HG02678 (cell line): ENCODE measurements at regions not wholly inside any gene's neighbourhood (a gene's known extent, or its start where the extent isn't known, plus 50 kb on each side); places are given as distances from the start of the nearest gene placed in this dataset.

Source experiments
- ATAC-seq: cut with Tn5 transposase; IDR thresholded peaks from one replicate; pipeline ENCODE4 v1.9.1; 2021; ENCODE audit warnings: mild to moderate bottlenecking, moderate library complexity; ENCODE audit not compliant: unreplicated experiment

- ATAC-seq: no peak
Observed at GRCh38 chr10:130905921-130906320, 405.6 kb downstream of the TCERG1L start.

- no peak for ATAC-seq
Observed at GRCh38 chr10:130910848-130911247, 400.7 kb downstream of the TCERG1L start.

- no peak for ATAC-seq
Observed at GRCh38 chr10:130913844-130914243, 397.7 kb downstream of the TCERG1L start.

- no peak for ATAC-seq
Observed at GRCh38 chr10:130914367-130914766, 397.2 kb downstream of the TCERG1L start.

GRCh38 chr10:130915065-130915464 lies 396.5 kb downstream of the TCERG1L start:
- ATAC-seq: no peak

- no peak for ATAC-seq
Observed at GRCh38 chr10:130921461-130921860, 390.1 kb downstream of the TCERG1L start.

GRCh38 chr10:130921911-130922440 lies 389.5 kb downstream of the TCERG1L start:
- no peak for ATAC-seq

- ATAC-seq: no peak
Observed at GRCh38 chr10:130923596-130923995, 387.9 kb downstream of the TCERG1L start.

GRCh38 chr10:130924138-130924819 lies 387.2 kb downstream of the TCERG1L start:
- ATAC-seq: no peak

- ATAC-seq: no peak
Observed at GRCh38 chr10:130926442-130926841, 385.1 kb downstream of the TCERG1L start.

- ATAC-seq: no peak
Observed at GRCh38 chr10:130927157-130927556, 384.4 kb downstream of the TCERG1L start.

GRCh38 chr10:130928306-130928705 lies 383.2 kb downstream of the TCERG1L start:
- ATAC-seq: no peak

- ATAC-seq: no peak
Observed at GRCh38 chr10:130929422-130930325, 381.8 kb downstream of the TCERG1L start.

- ATAC-seq: no peak
Observed at GRCh38 chr10:130930821-130931220, 380.7 kb downstream of the TCERG1L start.

GRCh38 chr10:130931256-130931655 lies 380.3 kb downstream of the TCERG1L start:
- ATAC-seq: no peak

- no peak for ATAC-seq
Observed at GRCh38 chr10:130932326-130933007, 379.1 kb downstream of the TCERG1L start.

- ATAC-seq: no peak
Observed at GRCh38 chr10:130933008-130933390, 378.5 kb downstream of the TCERG1L start.

- no peak for ATAC-seq
Observed at GRCh38 chr10:130934293-130935127, 377.0 kb downstream of the TCERG1L start.

GRCh38 chr10:130935128-130935439 lies 376.4 kb downstream of the TCERG1L start:
- no peak for ATAC-seq

- ATAC-seq: no peak
Observed at GRCh38 chr10:130935897-130936550, 375.5 kb downstream of the TCERG1L start.
